A204.1 (cell line): ENCODE measurements at regions not wholly inside any gene's neighbourhood (a gene's known extent, or its start where the extent isn't known, plus 50 kb on each side); places are given as distances from the start of the nearest gene placed in this dataset.

Experiments used
- FAIRE-seq: peaks from 2 replicates; lab custom pipeline; 2012; peaks lifted over from hg19 to GRCh38; lab: Jason Lieb, UNC

- FAIRE-seq, result no peak
These were observed 102.0 kb upstream of the THRB start for GRCh38 chr3:24596626-24597025.

- FAIRE-seq, result no peak
These were observed 104.2 kb upstream of the THRB start for GRCh38 chr3:24598695-24599470.

GRCh38 chr3:24601066-24601939, 106.7 kb upstream of the THRB start:
- FAIRE-seq, result no peak

GRCh38 chr3:24604215-24604614, 109.6 kb upstream of the THRB start:
- FAIRE-seq, result no peak

GRCh38 chr3:24605511-24606028, 110.9 kb upstream of the THRB start:
- no peak for FAIRE-seq

- no peak for FAIRE-seq
These were observed 112.6 kb upstream of the THRB start for GRCh38 chr3:24607281-24607680.

GRCh38 chr3:24608701-24609390, 114.2 kb upstream of the THRB start:
- no peak for FAIRE-seq

GRCh38 chr3:24614359-24614758, 119.7 kb upstream of the THRB start:
- no peak for FAIRE-seq

GRCh38 chr3:24615177-24615576, 120.5 kb upstream of the THRB start:
- no peak for FAIRE-seq

GRCh38 chr3:24616110-24616829, 121.6 kb upstream of the THRB start:
- no peak for FAIRE-seq

GRCh38 chr3:24622138-24622537, 127.5 kb upstream of the THRB start:
- FAIRE-seq, result no peak

- FAIRE-seq, result no peak
These were observed 128.1 kb upstream of the THRB start for GRCh38 chr3:24622696-24623225.

GRCh38 chr3:24623657-24624056, 129.0 kb upstream of the THRB start:
- FAIRE-seq, result no peak

GRCh38 chr3:24624938-24625681, 130.5 kb upstream of the THRB start:
- FAIRE-seq, result no peak

GRCh38 chr3:24628523-24629258, 134.0 kb upstream of the THRB start:
- no peak for FAIRE-seq

GRCh38 chr3:24631481-24631880, 136.8 kb upstream of the THRB start:
- FAIRE-seq, result no peak

- FAIRE-seq, result no peak
These were observed 144.4 kb upstream of the THRB start for GRCh38 chr3:24639061-24639460.

- no peak for FAIRE-seq
These were observed 145.1 kb upstream of the THRB start for GRCh38 chr3:24639481-24640329.

- FAIRE-seq, result no peak
These were observed 145.8 kb upstream of the THRB start for GRCh38 chr3:24640330-24640877.
